DND-41 (cell line): ENCODE measurements at regions not wholly inside any gene's neighbourhood (a gene's known extent, or its start where the extent isn't known, plus 50 kb on each side); places are given as distances from the start of the nearest gene placed in this dataset.

Experiments
- ATAC-seq: fragments of 200-7000 bp; cut with Tn5 transposase; 3 replicates; pipeline ENCODE4 v1.9.1; 2021; ENCODE audit warnings: low read depth; ENCODE audit not compliant: insufficient read depth
- DNase-seq: peaks from one replicate; pipeline ENCODE4 v3.0.0-alpha.2; 2020
- H2AFZ ChIP-seq: 2 replicates; pipeline ENCODE4 v1.6.0; 2012; ENCODE audit warnings: low read depth, low read length
- H3K27ac ChIP-seq: 2 replicates; pipeline ENCODE4 v1.5.1; 2012; ENCODE audit warnings: low read length, inconsistent platforms
- H3K27me3 ChIP-seq: fragments of 200-600 bp; sonication (generic); 2 replicates; pipeline ENCODE4 v1.6.0; 2012; ENCODE audit warnings: low read length, mild to moderate bottlenecking, inconsistent platforms; ENCODE audit not compliant: insufficient read depth, poor library complexity
- H3K36me3 ChIP-seq: 2 replicates; pipeline ENCODE4 v1.5.1; 2012; ENCODE audit warnings: low read length, inconsistent platforms; ENCODE audit not compliant: insufficient read depth
- H3K4me1 ChIP-seq: 2 replicates; pipeline ENCODE4 v1.5.1; 2012; ENCODE audit warnings: mild to moderate bottlenecking, low read length; ENCODE audit not compliant: insufficient read depth
- H3K4me2 ChIP-seq: 2 replicates; pipeline ENCODE4 v1.6.0; 2012; ENCODE audit warnings: mild to moderate bottlenecking, moderate library complexity, low read length, inconsistent platforms; ENCODE audit not compliant: insufficient read depth
- H3K4me3 ChIP-seq, 2 experiments: fragments of 200-600 bp in 1 of 2; shearing (Covaris generic) in 1 of 2; 2 replicates each; pipeline ENCODE4 v1.5.1; 2012 to 2016; ENCODE audit warnings: inconsistent platforms in 2 of 2, low read length in 2 of 2, mild to moderate bottlenecking in 2 of 2, low read depth in 1 of 2, moderate library complexity in 1 of 2
- H3K79me2 ChIP-seq: 2 replicates; pipeline ENCODE4 v1.6.0; 2012; ENCODE audit warnings: low read length, inconsistent platforms; ENCODE audit not compliant: insufficient read depth
- H3K9ac ChIP-seq: 2 replicates; pipeline ENCODE4 v1.6.0; 2012; ENCODE audit warnings: low read depth, mild to moderate bottlenecking, inconsistent platforms, low read length, moderate library complexity
- H3K9me3 ChIP-seq: 2 replicates; pipeline ENCODE4 v1.5.1; 2012; ENCODE audit warnings: low read length, moderate library complexity, mild to moderate bottlenecking, inconsistent platforms; ENCODE audit not compliant: insufficient read depth, severe bottlenecking
- H4K20me1 ChIP-seq: 2 replicates; pipeline ENCODE4 v1.6.0; 2012; ENCODE audit warnings: low read length; ENCODE audit not compliant: insufficient read depth
- CTCF ChIP-seq: IDR thresholded peaks from 2 replicates; pipeline ENCODE4 v1.5.1; 2012; ENCODE audit warnings: borderline replicate concordance, low read length, moderate library complexity, mild to moderate bottlenecking; ENCODE audit not compliant: poor library complexity, severe bottlenecking; ENCODE audit errors: extremely low read depth
- EZH2 ChIP-seq: IDR thresholded peaks from 3 replicates; pipeline ENCODE4 v1.6.1; 2012; ENCODE audit warnings: borderline replicate concordance, low read depth, mild to moderate bottlenecking, moderate library complexity, low read length, inconsistent platforms; ENCODE audit not compliant: severe bottlenecking

- TF ChIP-seq CTCF, result no peak
- TF ChIP-seq EZH2, result no peak
- no peaks in the 10 kb centered on the region for H3K4me1 ChIP-seq
- DNase-seq (no peak), ATAC-seq (no peak)
- H3K9ac ChIP-seq, result no peak overlapping the region
- H3K36me3 ChIP-seq, result no peaks in the 10 kb centered on the region
- no peak overlapping the region for H3K4me2 ChIP-seq
- no peaks in the 10 kb centered on the region for H4K20me1 ChIP-seq
- H3K27ac ChIP-seq, result no peak overlapping the region
- H3K4me3 ChIP-seq, result no peak overlapping the region
- no peak overlapping the region for H2AFZ ChIP-seq
- no peaks in the 10 kb centered on the region for H3K9me3 ChIP-seq
- no peaks in the 10 kb centered on the region for H3K27me3 ChIP-seq
- no peaks in the 10 kb centered on the region for H3K79me2 ChIP-seq
Measured at GRCh38 chr6:10271982-10272381, 142.9 kb downstream of the TFAP2A start.

- Histone ChIP-seq H2AFZ (no peak overlapping the region), H3K79me2 (no peaks in the 10 kb centered on the region), H3K4me3 (no peak overlapping the region), H3K9ac (no peak overlapping the region), H3K27me3 (no peaks in the 10 kb centered on the region), H4K20me1 (no peaks in the 10 kb centered on the region), H3K4me1 (no peaks in the 10 kb centered on the region), H3K36me3 (no peaks in the 10 kb centered on the region), H3K27ac (no peak overlapping the region), H3K9me3 (no peaks in the 10 kb centered on the region), H3K4me2 (no peak overlapping the region)
- ATAC-seq (no peak), DNase-seq (no peak)
- TF ChIP-seq EZH2 (no peak), CTCF (no peak)
Measured at GRCh38 chr6:10269814-10270472, 144.9 kb downstream of the TFAP2A start.

GRCh38 chr6:10268611-10269310 is 146.1 kb downstream of the TFAP2A start:
- H2AFZ ChIP-seq, result no peak overlapping the region
- no peaks in the 10 kb centered on the region for H3K36me3 ChIP-seq
- no peaks in the 10 kb centered on the region for H4K20me1 ChIP-seq
- no peaks in the 10 kb centered on the region for H3K4me1 ChIP-seq
- H3K27ac ChIP-seq, result no peak overlapping the region
- no peak for DNase-seq
- H3K79me2 ChIP-seq, result no peaks in the 10 kb centered on the region
- ATAC-seq, result no peak
- H3K9ac ChIP-seq, result no peak overlapping the region
- H3K4me2 ChIP-seq, result no peak overlapping the region
- no peak for TF ChIP-seq CTCF
- no peak for TF ChIP-seq EZH2
- no peaks in the 10 kb centered on the region for H3K27me3 ChIP-seq
- H3K4me3 ChIP-seq, result no peak overlapping the region
- H3K9me3 ChIP-seq, result no peaks in the 10 kb centered on the region
